GM18868 (cell line): ENCODE measurements at regions not wholly inside any gene's neighbourhood (a gene's known extent, or its start where the extent isn't known, plus 50 kb on each side); places are given as distances from the start of the nearest gene placed in this dataset.
"Not testable (repeated sequence)": the region's sequence is repeated elsewhere in the genome, so short reads cannot be mapped to it uniquely, and the experiment has no call there.

Experiments used
- ATAC-seq: cut with Tn5 transposase; IDR thresholded peaks from one replicate; pipeline ENCODE4 v1.9.1; 2021; ENCODE audit warnings: mild to moderate bottlenecking, moderate library complexity; ENCODE audit not compliant: unreplicated experiment

GRCh38 chr10:58070956-58071355, 196.7 kb downstream of the IPMK start:
- no peak for ATAC-seq

GRCh38 chr10:58068809-58069208, 198.9 kb downstream of the IPMK start:
- ATAC-seq: no peak

DNA sequence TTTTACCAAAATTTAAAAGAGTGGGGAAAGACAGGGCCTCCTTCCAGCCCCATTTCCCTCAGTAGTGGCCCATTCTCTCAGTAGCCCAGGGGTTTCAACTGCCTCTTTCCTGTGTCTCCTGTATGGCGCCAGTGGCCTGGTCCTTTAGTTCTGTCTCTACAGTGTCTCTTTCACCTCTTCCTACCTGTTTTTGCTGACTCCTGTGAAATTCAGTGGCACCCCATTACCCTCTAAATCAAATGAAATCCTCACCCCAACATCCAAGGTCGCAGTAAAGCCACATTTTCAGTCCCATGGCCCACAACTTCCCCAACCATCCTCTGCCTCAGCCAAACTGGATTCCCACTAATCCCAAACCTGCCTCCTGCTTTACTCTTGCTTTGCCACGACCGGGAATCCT, 200.7 kb downstream of the IPMK start:
- no peak for ATAC-seq

- ATAC-seq: no peak
These were observed 201.6 kb downstream of the IPMK start for GRCh38 chr10:58066126-58066525.

DNA sequence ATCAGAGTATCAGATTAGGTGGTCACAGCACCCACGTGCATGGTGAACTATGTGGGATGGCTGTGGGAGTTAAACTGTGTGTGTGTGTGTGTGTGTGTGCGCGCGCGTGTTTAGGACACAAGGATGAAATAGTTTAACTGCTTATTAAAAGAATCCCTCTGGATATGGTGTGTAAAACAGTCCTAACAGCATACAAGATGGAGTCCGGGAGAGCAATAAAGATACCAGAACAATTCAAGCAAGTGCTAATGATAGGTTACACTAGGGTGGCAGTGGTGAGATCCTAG, 202.2 kb downstream of the IPMK start:
- no peak for ATAC-seq

GRCh38 chr10:58064714-58065528, 202.8 kb downstream of the IPMK start:
- ATAC-seq: peak; percentile 45

GRCh38 chr10:58063861-58064480, 203.7 kb downstream of the IPMK start:
- ATAC-seq: no peak

- ATAC-seq: not testable (repeated sequence)
These were observed 209.0 kb downstream of the IPMK start for GRCh38 chr10:58058683-58059082.

GRCh38 chr10:58054881-58055280, 212.8 kb downstream of the IPMK start:
- no peak for ATAC-seq

DNA sequence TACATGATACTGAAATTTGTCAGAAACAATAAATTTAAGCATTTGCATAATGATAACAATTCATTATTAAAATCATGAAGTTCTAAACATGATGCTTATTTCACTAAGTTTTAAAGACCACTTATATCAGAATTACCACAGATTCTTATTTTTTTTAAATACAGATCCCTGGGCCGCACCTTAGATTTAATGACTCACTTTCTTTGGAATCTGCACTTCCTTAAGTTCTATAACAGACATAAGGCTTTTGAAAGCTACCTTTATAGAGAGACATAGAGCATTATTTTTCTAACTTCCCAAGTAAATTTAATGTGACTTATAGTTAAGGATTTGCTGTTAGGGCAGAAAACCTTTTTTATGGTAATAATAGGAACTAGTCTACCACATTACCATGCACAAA, 214.9 kb downstream of the IPMK start:
- ATAC-seq: no peak

GRCh38 chr10:58050575-58050974, 217.1 kb downstream of the IPMK start:
- no peak for ATAC-seq

GRCh38 chr10:58048936-58049335, 218.8 kb downstream of the IPMK start:
- ATAC-seq: no peak

DNA sequence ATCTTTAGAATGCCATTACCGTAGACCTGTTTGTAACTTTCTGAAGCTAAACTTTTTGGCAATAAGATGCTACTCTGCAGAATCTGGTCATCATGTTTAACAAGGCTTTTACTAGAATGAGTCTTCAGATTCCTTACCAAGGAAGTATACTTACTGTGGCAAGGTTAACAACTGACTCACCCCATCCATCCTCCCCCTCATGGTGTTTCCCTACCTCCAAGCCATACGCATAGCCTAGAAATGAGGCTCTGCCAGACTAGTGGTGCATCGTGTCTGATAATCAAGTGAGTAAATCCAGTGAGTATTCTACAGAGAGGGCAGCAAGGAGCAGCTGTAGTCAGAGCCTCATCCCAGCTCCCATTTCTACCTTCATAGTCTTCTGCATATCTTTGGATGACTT, 223.6 kb downstream of the IPMK start:
- no peak for ATAC-seq

- no peak for ATAC-seq
These were observed 225.8 kb downstream of the IPMK start for GRCh38 chr10:58041901-58042300.

GRCh38 chr10:58030208-58030607, 237.5 kb downstream of the IPMK start:
- ATAC-seq: no peak

- no peak for ATAC-seq
These were observed 238.9 kb downstream of the IPMK start for GRCh38 chr10:58028597-58029366.

DNA sequence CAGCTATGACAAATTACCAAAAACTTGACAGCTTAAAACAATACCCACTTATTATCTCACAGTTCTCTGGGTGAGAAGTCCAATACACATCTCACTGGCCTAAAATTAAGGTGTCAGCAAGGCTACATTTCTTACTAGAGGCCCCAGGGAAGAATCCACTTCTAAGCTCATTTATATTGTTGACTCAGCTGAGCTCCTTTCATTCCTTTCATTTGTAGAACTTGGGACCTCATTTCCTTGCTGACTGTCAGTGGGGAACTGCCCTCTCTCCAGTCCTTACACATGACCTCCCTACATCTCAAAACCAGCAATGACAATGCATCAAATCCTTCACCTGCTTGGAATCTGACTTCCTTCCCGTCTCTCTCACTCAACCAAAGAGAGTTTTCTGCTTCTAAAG, 240.3 kb downstream of the IPMK start:
- ATAC-seq: no peak

GRCh38 chr10:58026036-58026435, 241.7 kb downstream of the IPMK start:
- no peak for ATAC-seq

- ATAC-seq: no peak
These were observed 244.2 kb downstream of the IPMK start for GRCh38 chr10:58023341-58024073.

GRCh38 chr10:58019863-58020537, 247.7 kb downstream of the IPMK start:
- no peak for ATAC-seq
